HEK293 (cell line): ENCODE measurements at regions not wholly inside any gene's neighbourhood (a gene's known extent, or its start where the extent isn't known, plus 50 kb on each side); places are given as distances from the start of the nearest gene placed in this dataset.

Experiments
- CTCF ChIA-PET: fragments of 350-600 bp; formaldehyde crosslinking; extraction: SDS; loops from one replicate; lab custom pipeline; 2021; ENCODE audit warnings: antibody characterized with exemption; lab: Yijun Ruan, JAX
- POLR2A ChIA-PET: fragments of 300-600 bp; formaldehyde crosslinking; extraction: SDS; loops from one replicate; lab custom pipeline; 2020; ENCODE audit warnings: antibody characterized with exemption, inconsistent platforms; lab: Yijun Ruan, JAX
- H3K27ac ChIP-seq: fragments of 200-500 bp; sonication (Bioruptor generic); 2 replicates; pipeline ENCODE4 v1.5.1; 2014; ENCODE audit warnings: low read depth, low read length, control low read depth, inconsistent platforms; ENCODE audit errors: extremely low read depth
- H3K36me3 ChIP-seq, 2 experiments: fragments of 200-500 bp in 1 of 2; sonication (Bioruptor generic) in 1 of 2; 1 replicate in 1 of 2; 2 replicates in 1 of 2; pipeline ENCODE4 v1.5.1; 2014 to 2017; ENCODE audit warnings: inconsistent platforms in 2 of 2, low read length in 2 of 2; ENCODE audit not compliant: control insufficient read depth in 2 of 2, insufficient read depth in 1 of 2
- H3K4me1 ChIP-seq: fragments of 200-500 bp; sonication (Bioruptor generic); 2 replicates; pipeline ENCODE4 v1.5.1; 2014; ENCODE audit warnings: mild to moderate bottlenecking, low read length, inconsistent platforms; ENCODE audit not compliant: control insufficient read depth, insufficient read depth
- H3K4me3 ChIP-seq: 2 replicates; pipeline ENCODE4 v1.5.1; 2011; ENCODE audit warnings: low read depth, mild to moderate bottlenecking, control low read depth, low read length, moderate library complexity
- H3K9me3 ChIP-seq: fragments of 200-500 bp; sonication (Bioruptor generic); 2 replicates; pipeline ENCODE4 v1.5.1; 2014; ENCODE audit warnings: low read depth, low read length, inconsistent platforms; ENCODE audit not compliant: control insufficient read depth, insufficient read depth
- AEBP2 ChIP-seq: fragments of 450-650 bp; formaldehyde crosslinking; IDR thresholded peaks from 2 replicates; pipeline ENCODE4 v1.5.1; 2016; ENCODE audit warnings: missing biosample characterization, missing genetic modification characterization, borderline replicate concordance
- GFI1B ChIP-seq: fragments of 450-650 bp; formaldehyde crosslinking; IDR thresholded peaks from 2 replicates; pipeline ENCODE4 v1.5.1; 2016; ENCODE audit warnings: missing biosample characterization, missing genetic modification characterization
- KLF7 ChIP-seq: fragments of 450-650 bp; formaldehyde crosslinking; IDR thresholded peaks from 2 replicates; pipeline ENCODE4 v1.5.1; 2016; ENCODE audit warnings: missing biosample characterization, missing genetic modification characterization, borderline replicate concordance
- PRDM1 ChIP-seq: fragments of 450-650 bp; formaldehyde crosslinking; IDR thresholded peaks from 2 replicates; pipeline ENCODE4; 2016; ENCODE audit warnings: missing biosample characterization, missing genetic modification characterization
- ZBTB1 ChIP-seq: fragments of 450-650 bp; formaldehyde crosslinking; IDR thresholded peaks from 2 replicates; pipeline ENCODE4 v1.5.1; 2016; ENCODE audit warnings: missing biosample characterization, missing genetic modification characterization
- ZBTB26 ChIP-seq: fragments of 450-650 bp; formaldehyde crosslinking; optimal IDR thresholded peaks from 2 replicates; pipeline ENCODE3; 2016; ENCODE audit warnings: missing biosample characterization, mild to moderate bottlenecking, missing genetic modification characterization
- ZBTB49 ChIP-seq: fragments of 450-650 bp; formaldehyde crosslinking; IDR thresholded peaks from 2 replicates; pipeline ENCODE4 v1.5.1; 2016; ENCODE audit warnings: missing biosample characterization, missing genetic modification characterization, low read depth
- ZNF157 ChIP-seq: fragments of 450-650 bp; formaldehyde crosslinking; IDR thresholded peaks from 2 replicates; pipeline ENCODE4 v1.5.1; 2016; ENCODE audit warnings: missing biosample characterization, missing genetic modification characterization
- ZNF16 ChIP-seq: fragments of 450-650 bp; formaldehyde crosslinking; IDR thresholded peaks from 2 replicates; pipeline ENCODE4 v1.5.1; 2016; ENCODE audit warnings: low read depth, missing biosample characterization, missing genetic modification characterization
- ZNF184 ChIP-seq: fragments of 450-650 bp; IDR thresholded peaks from 2 replicates; pipeline ENCODE4 v1.5.1; 2018; ENCODE audit warnings: missing biosample characterization, mild to moderate bottlenecking, missing genetic modification characterization
- ZNF24 ChIP-seq: fragments of 450-650 bp; formaldehyde crosslinking; IDR thresholded peaks from 2 replicates; pipeline ENCODE4 v1.5.1; 2016; ENCODE audit warnings: missing biosample characterization, missing genetic modification characterization
- ZNF248 ChIP-seq: fragments of 450-650 bp; formaldehyde crosslinking; IDR thresholded peaks from 2 replicates; pipeline ENCODE4 v1.5.1; 2017; ENCODE audit warnings: missing biosample characterization, missing genetic modification characterization
- ZNF280C ChIP-seq: fragments of 450-650 bp; formaldehyde crosslinking; IDR thresholded peaks from 2 replicates; pipeline ENCODE4 v1.5.1; 2016; ENCODE audit warnings: missing biosample characterization, missing genetic modification characterization
- ZNF280D ChIP-seq: fragments of 450-650 bp; formaldehyde crosslinking; IDR thresholded peaks from 2 replicates; pipeline ENCODE4 v1.5.1; 2016; ENCODE audit warnings: missing biosample characterization, missing genetic modification characterization
- ZNF354C ChIP-seq: fragments of 450-650 bp; formaldehyde crosslinking; IDR thresholded peaks from 2 replicates; pipeline ENCODE4 v1.5.1; 2016; ENCODE audit warnings: missing biosample characterization, missing genetic modification characterization, low read depth, borderline replicate concordance
- ZNF366 ChIP-seq: fragments of 450-650 bp; formaldehyde crosslinking; conservative IDR thresholded peaks from 2 replicates; pipeline ENCODE4 v1.5.1; 2016; ENCODE audit warnings: missing biosample characterization, missing genetic modification characterization
- ZNF416 ChIP-seq: fragments of 450-650 bp; formaldehyde crosslinking; IDR thresholded peaks from 2 replicates; pipeline ENCODE4 v1.5.1; 2016; ENCODE audit warnings: missing biosample characterization, missing genetic modification characterization
- ZNF510 ChIP-seq: fragments of 450-650 bp; formaldehyde crosslinking; IDR thresholded peaks from 2 replicates; pipeline ENCODE4 v1.5.1; 2018; ENCODE audit warnings: mild to moderate bottlenecking, missing genetic modification characterization, missing biosample characterization; ENCODE audit not compliant: insufficient replicate concordance
- ZNF549 ChIP-seq: fragments of 450-650 bp; IDR thresholded peaks from 2 replicates; pipeline ENCODE4 v1.5.1; 2018; ENCODE audit warnings: missing biosample characterization, missing genetic modification characterization, mild to moderate bottlenecking, inconsistent platforms, moderate library complexity
- ZNF626 ChIP-seq: fragments of 450-650 bp; sonication (Bioruptor Pico); formaldehyde crosslinking; IDR thresholded peaks from 2 replicates; pipeline ENCODE4 v1.5.1; 2018; ENCODE audit warnings: missing biosample characterization, missing genetic modification characterization, inconsistent platforms
- ZNF639 ChIP-seq: fragments of 450-650 bp; formaldehyde crosslinking; IDR thresholded peaks from 2 replicates; pipeline ENCODE4 v1.5.1; 2016; ENCODE audit warnings: missing biosample characterization, missing genetic modification characterization
- ZNF792 ChIP-seq: fragments of 450-650 bp; formaldehyde crosslinking; IDR thresholded peaks from 2 replicates; pipeline ENCODE4 v1.5.1; 2016; ENCODE audit warnings: missing biosample characterization, missing genetic modification characterization
- ZXDB ChIP-seq: fragments of 450-650 bp; formaldehyde crosslinking; IDR thresholded peaks from 2 replicates; pipeline ENCODE4 v1.5.1; 2016; ENCODE audit warnings: missing biosample characterization, missing genetic modification characterization

GRCh38 chr4:101699441-101700124 is 90.9 kb upstream of the BANK1 start:
- POLR2A ChIA-PET = no interaction called here

GRCh38 chr4:101697266-101697665 is 93.3 kb upstream of the BANK1 start:
- Histone ChIP-seq H3K9me3 (no peaks in the 10 kb centered on the region), H3K27ac (no peak overlapping the region), H3K36me3 (no peaks in the 10 kb centered on the region), H3K4me1 (no peaks in the 10 kb centered on the region), H3K4me3 (no peak overlapping the region)
- CTCF ChIA-PET = no interaction called here
- POLR2A ChIA-PET = no interaction called here
- TF ChIP-seq AEBP2 (tag by site-specific recombination) = no peak
- no peak for TF ChIP-seq ZNF280D
- TF ChIP-seq ZNF626 = no peak
- TF ChIP-seq ZBTB49 (tag by site-specific recombination) = no peak
- no peak for TF ChIP-seq ZNF549 (tag by site-specific recombination)
- no peak for TF ChIP-seq ZNF157 (tag by site-specific recombination)
- TF ChIP-seq ZNF354C (tag by site-specific recombination) = no peak
- no peak for TF ChIP-seq KLF7 (tag by site-specific recombination)
- TF ChIP-seq ZNF24 = no peak

More at GRCh38 chr4:101699441-101700124, 90.9 kb upstream of the BANK1 start:
- H3K9me3 ChIP-seq = no peaks in the 10 kb centered on the region
- H3K4me1 ChIP-seq = no peaks in the 10 kb centered on the region
- H3K36me3 ChIP-seq = no peaks in the 10 kb centered on the region
- no peak overlapping the region for H3K27ac ChIP-seq
- CTCF ChIA-PET = no interaction called here
- TF ChIP-seq ZNF510 (tag by site-specific recombination) (no peak), ZNF416 (tag by site-specific recombination) (no peak), ZXDB (tag by site-specific recombination) (no peak), ZNF248 (tag by site-specific recombination) (no peak), ZNF16 (tag by site-specific recombination) (no peak), ZNF280C (tag by site-specific recombination) (no peak), ZBTB1 (no peak), GFI1B (tag by site-specific recombination) (no peak), ZNF639 (no peak), ZBTB26 (tag by site-specific recombination) (no peak), PRDM1 (tag by site-specific recombination) (no peak), ZNF184 (tag by site-specific recombination) (no peak), ZNF626 (no peak), ZNF366 (no peak), ZNF792 (no peak)
- no peak overlapping the region for H3K4me3 ChIP-seq
